ENCODE measurements at regions not wholly inside any gene's neighbourhood (a gene's known extent, or its start where the extent isn't known, plus 50 kb on each side); places are given as distances from the start of the nearest gene placed in this dataset.

- no peak for TF ChIP-seq CTCF (IDR thresholded peaks at IDR 0.05)
- no peak for TF ChIP-seq NR3C1 (IDR thresholded peaks at IDR 0.05)
- no peak for TF ChIP-seq USF2 (IDR thresholded peaks at IDR 0.05)
Measured at GRCh38 chr6:47403056-47403455, 74.5 kb upstream of the CD2AP start (continued).

- 90% methylated on average over 2 of the region's 2 CpGs for WGBS (ENCODE audit: missing lambda C conversion rate)
- ChIA-PET POLR2A (no interaction called here), CTCF (interaction anchor here (0.9 to 1.2 kb wide), 2 partner anchors 10 kb away, joined by 3 to 4 read pairs; no protein-coding TSS in a partner anchor)
- Histone ChIP-seq H3K27ac (no peak overlapping the region), H3K4me3 (no peak overlapping the region), H3K4me2 (no peak overlapping the region; the same call in 2 of the 3 replicates), H3K4me1 (peaks cover 53% of the 10 kb centered on the region), H3K9me3 (no peaks in the 10 kb centered on the region)
- DNase-seq (ENCODE audit: low read depth in 1 of 2, low spot score in 1 of 2): no peak
- TF ChIP-seq ZFP36 (IDR thresholded peaks at IDR 0.05; ENCODE audit: borderline replicate concordance, partially characterized antibody) (no peak), CBX8 (IDR thresholded peaks at IDR 0.05) (no peak), CEBPB (IDR thresholded peaks at IDR 0.05) (no peak), E2F6 (IDR thresholded peaks at IDR 0.05; ENCODE audit: borderline replicate concordance, low read depth) (no peak), GATA3 (IDR thresholded peaks at IDR 0.05; ENCODE audit: borderline replicate concordance) (no peak), HOXB13 (CRISPR knock-in tag; IDR thresholded peaks at IDR 0.05; ENCODE audit: low read depth) (no peak), HES2 (IDR thresholded peaks at IDR 0.05) (no peak), FOSB (CRISPR knock-in tag; IDR thresholded peaks at IDR 0.05) (no peak), POLR2A (IDR thresholded peaks at IDR 0.05; ENCODE audit: low read length) (no peak), HOXB5 (CRISPR knock-in tag; IDR thresholded peaks at IDR 0.05) (no peak), ESRRA (IDR thresholded peaks at IDR 0.05; ENCODE audit: borderline replicate concordance, low read length) (no peak), NFE2L2 (conservative IDR thresholded peaks at IDR 0.05; ENCODE audit: low read length) (no peak), CTCF (IDR thresholded peaks at IDR 0.05) (no peak), CHD4 (IDR thresholded peaks at IDR 0.05; ENCODE audit: borderline replicate concordance) (no peak), EHF (CRISPR knock-in tag; IDR thresholded peaks at IDR 0.05) (no peak), EP300 (IDR thresholded peaks at IDR 0.05) (no peak), RAD21 (conservative IDR thresholded peaks at IDR 0.05 in 1 of 2, IDR thresholded peaks at IDR 0.05 in 1 of 2) (no peak), CBX2 (IDR thresholded peaks at IDR 0.05; ENCODE audit: borderline replicate concordance, low read depth) (no peak), BCL3 (IDR thresholded peaks at IDR 0.05) (no peak)
- no peak for ATAC-seq
- FAIRE-seq: no peak
Measured at GRCh38 chr6:47403801-47404200, 73.8 kb upstream of the CD2AP start.
